Neuronal stem cell (in vitro differentiated cells): ENCODE measurements at regions not wholly inside any gene's neighbourhood (a gene's known extent, or its start where the extent isn't known, plus 50 kb on each side); places are given as distances from the start of the nearest gene placed in this dataset.

Experiments used
- DNase-seq: peaks from one replicate; pipeline ENCODE4 v3.0.0-alpha.2; 2013; ENCODE audit warnings: low spot score
- H2AFZ ChIP-seq: one replicate; pipeline ENCODE4 v1.6.1; 2013; ENCODE audit warnings: mild to moderate bottlenecking, low read length, inconsistent platforms
- H2AK5ac ChIP-seq: 2 replicates; pipeline ENCODE4 v1.6.1; 2013; ENCODE audit warnings: low read depth, mild to moderate bottlenecking, inconsistent platforms, low read length, moderate library complexity, mixed read lengths
- H2BK120ac ChIP-seq: 2 replicates; pipeline ENCODE4 v1.6.1; 2013; ENCODE audit warnings: low read depth, mild to moderate bottlenecking, inconsistent platforms, low read length, moderate library complexity, mixed read lengths
- H2BK12ac ChIP-seq: one replicate; pipeline ENCODE4 v1.6.1; 2013; ENCODE audit warnings: low read length, inconsistent platforms
- H2BK15ac ChIP-seq: 2 replicates; pipeline ENCODE4 v1.6.1; 2013; ENCODE audit warnings: mild to moderate bottlenecking, low read length, inconsistent platforms, mixed read lengths
- H2BK5ac ChIP-seq: one replicate; pipeline ENCODE4 v1.6.1; 2013; ENCODE audit warnings: inconsistent platforms, mild to moderate bottlenecking, low read length, moderate library complexity
- H3K14ac ChIP-seq: one replicate; pipeline ENCODE4 v1.6.1; 2013; ENCODE audit warnings: low read length, inconsistent platforms
- H3K18ac ChIP-seq: 2 replicates; pipeline ENCODE4 v1.6.1; 2013; ENCODE audit warnings: low read length, inconsistent platforms
- H3K23ac ChIP-seq: 2 replicates; pipeline ENCODE4 v1.6.1; 2013; ENCODE audit warnings: low read depth, mild to moderate bottlenecking, mixed read lengths, low read length, inconsistent platforms; ENCODE audit not compliant: poor library complexity
- H3K27ac ChIP-seq: replicated peaks from 3 replicates; pipeline ENCODE4 v1.5.1; 2013; ENCODE audit warnings: low read length, inconsistent platforms
- H3K27me3 ChIP-seq, 3 experiments: 2 replicates each; pipeline ENCODE4 v1.6.1; 2013; ENCODE audit warnings: low read length in 3 of 3, mild to moderate bottlenecking in 2 of 3, inconsistent platforms in 1 of 3, low read depth in 1 of 3, mixed read lengths in 1 of 3, moderate library complexity in 1 of 3; ENCODE audit not compliant: control insufficient read depth in 3 of 3, insufficient read depth in 3 of 3
- H3K36me3 ChIP-seq, 2 donors: replicated peaks in 1 of 2; 2 replicates each; pipeline ENCODE4 v1.6.1; 2013; ENCODE audit warnings: low read length in 2 of 2; ENCODE audit not compliant: control insufficient read depth in 2 of 2, insufficient read depth in 2 of 2
- H3K4ac ChIP-seq: 2 replicates; pipeline ENCODE4 v1.6.1; 2013; ENCODE audit warnings: inconsistent platforms, mild to moderate bottlenecking, low read length, moderate library complexity
- H3K4me1 ChIP-seq, 2 donors: 1 replicate in 1 of 2; 2 replicates in 1 of 2; pipeline ENCODE4 v1.6.1; 2013; ENCODE audit warnings: low read length in 2 of 2, low read depth in 1 of 2; ENCODE audit not compliant: control insufficient read depth in 2 of 2, insufficient read depth in 1 of 2
- H3K4me2 ChIP-seq: one replicate; pipeline ENCODE4 v1.6.1; 2013; ENCODE audit warnings: mild to moderate bottlenecking, low read length, inconsistent platforms; ENCODE audit not compliant: insufficient read depth, poor library complexity, severe bottlenecking
- H3K4me3 ChIP-seq, 2 donors: 2 replicates each; pipeline ENCODE4 v1.5.1; 2013; ENCODE audit warnings: low read length in 2 of 2, mild to moderate bottlenecking in 2 of 2, inconsistent platforms in 1 of 2, moderate library complexity in 1 of 2
- H3K79me1 ChIP-seq: one replicate; pipeline ENCODE4 v1.6.1; 2013; ENCODE audit warnings: low read depth, mild to moderate bottlenecking, inconsistent platforms, low read length, moderate library complexity
- H3K9ac ChIP-seq: one replicate; pipeline ENCODE4 v1.6.1; 2013; ENCODE audit warnings: mild to moderate bottlenecking, low read depth, low read length, inconsistent platforms; ENCODE audit not compliant: poor library complexity
- H3K9me3 ChIP-seq, 2 donors: replicated peaks in 1 of 2; 2 replicates each; pipeline versions ENCODE3 to v1.6.1; 2013; ENCODE audit warnings: low read length in 2 of 2, mild to moderate bottlenecking in 2 of 2, inconsistent platforms in 1 of 2, low read depth in 1 of 2, mixed read lengths in 1 of 2, moderate library complexity in 1 of 2; ENCODE audit not compliant: control insufficient read depth in 2 of 2, insufficient read depth in 1 of 2
- H4K8ac ChIP-seq: one replicate; pipeline ENCODE4 v1.6.1; 2013; ENCODE audit warnings: low read depth, mild to moderate bottlenecking, inconsistent platforms, low read length, moderate library complexity
- H4K91ac ChIP-seq: one replicate; pipeline ENCODE4 v1.6.1; 2013; ENCODE audit warnings: low read length, low read depth, mild to moderate bottlenecking, inconsistent platforms; ENCODE audit not compliant: poor library complexity
- WGBS, 2 donors: extraction: QIAGEN DNeasy Blood & Tissue Kit; methylation state at CpG; one replicate each; pipeline ENCODE4 v1.1.7; 2013; ENCODE audit warnings: missing lambda C conversion rate in 2 of 2, mixed read lengths in 1 of 2; ENCODE audit not compliant: insufficient read length in 2 of 2, insufficient replicate concordance in 1 of 2; ENCODE audit errors: extremely low coverage in 2 of 2; 5-methylcytosine and 5-hydroxymethylcytosine counted together

DNA sequence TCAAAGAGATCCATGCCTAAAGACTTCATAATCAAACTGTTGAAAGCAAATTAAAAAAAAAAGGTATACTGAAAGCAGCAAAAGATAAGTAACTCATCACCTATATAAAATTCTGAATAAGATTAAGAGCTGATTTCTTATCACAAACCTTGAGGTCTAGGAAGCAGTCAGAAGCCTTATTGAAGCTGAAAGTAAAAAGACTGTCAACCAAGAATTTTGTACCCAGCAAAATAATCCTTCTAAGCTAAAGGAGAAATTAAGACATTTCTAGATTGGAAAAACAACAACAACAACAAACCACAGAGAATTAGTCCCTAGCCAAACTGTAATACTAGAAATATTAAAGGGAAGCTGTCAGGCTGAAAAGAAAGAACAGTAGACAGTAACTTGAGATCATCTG lies 622.9 kb downstream of the PCDH7 start:
- no peak overlapping the region for H3K9ac ChIP-seq
- no peaks in the 10 kb centered on the region for H3K4me1 ChIP-seq
- H3K14ac ChIP-seq: no peak overlapping the region
- H4K8ac ChIP-seq: no peak overlapping the region
- H3K27me3 ChIP-seq: no peaks in the 10 kb centered on the region
- H2BK12ac ChIP-seq: no peak overlapping the region
- no peak overlapping the region for H2AFZ ChIP-seq
- no peak overlapping the region for H2BK5ac ChIP-seq
- no peaks in the 10 kb centered on the region for H3K79me1 ChIP-seq
- H2BK120ac ChIP-seq: no peak overlapping the region
- H3K4me3 ChIP-seq: no peak overlapping the region
- no peak overlapping the region for H2BK15ac ChIP-seq
- no peak overlapping the region for H3K23ac ChIP-seq
- no peak overlapping the region for H2AK5ac ChIP-seq
- H3K18ac ChIP-seq: no peak overlapping the region
- DNase-seq: peak; percentile 21
- H3K4me2 ChIP-seq: no peak overlapping the region
- H3K36me3 ChIP-seq: no peaks in the 10 kb centered on the region
- peaks cover 3 to 4% of the 10 kb centered on the region in 2 donors for H3K9me3 ChIP-seq
- H4K91ac ChIP-seq: no peak overlapping the region
- no peak overlapping the region for H3K4ac ChIP-seq
- H3K27ac ChIP-seq: no peak overlapping the region

DNA sequence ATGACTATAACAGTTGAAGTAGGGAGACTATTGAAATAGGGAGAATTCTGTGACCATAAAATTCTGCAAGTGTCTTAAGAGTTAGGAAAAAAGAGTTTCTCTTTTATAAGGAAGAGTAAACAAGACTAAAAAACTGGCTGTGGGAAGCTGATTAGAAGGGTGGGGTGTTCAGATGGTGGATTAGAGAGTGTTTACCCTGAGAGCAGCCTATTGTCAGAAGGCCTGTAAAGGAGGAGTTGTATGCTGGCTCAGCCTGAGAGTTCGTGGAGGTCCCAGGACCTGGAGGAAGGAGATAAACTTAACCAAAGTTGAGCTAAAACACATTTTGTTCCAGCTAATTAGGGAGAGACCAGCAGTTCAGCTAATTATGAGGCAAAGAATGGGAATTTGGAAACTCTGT lies 629.7 kb downstream of the PCDH7 start:
- Histone ChIP-seq H4K91ac (no peak overlapping the region), H3K4me3 (no peak overlapping the region), H3K27ac (no peak overlapping the region), H3K23ac (no peak overlapping the region), H2BK12ac (no peak overlapping the region), H2BK15ac (no peak overlapping the region), H2BK120ac (no peak overlapping the region), H3K4me1 (no peaks in the 10 kb centered on the region), H2AFZ (peak overlapping the region; percentile 27), H3K4ac (no peak overlapping the region), H3K9ac (no peak overlapping the region), H3K4me2 (no peak overlapping the region), H3K36me3 (no peaks in the 10 kb centered on the region), H3K79me1 (no peaks in the 10 kb centered on the region), H2BK5ac (no peak overlapping the region), H3K9me3 (no peaks in the 10 kb centered on the region), H3K14ac (no peak overlapping the region), H3K18ac (no peak overlapping the region), H3K27me3 (no peaks in the 10 kb centered on the region), H4K8ac (no peak overlapping the region), H2AK5ac (no peak overlapping the region)
- DNase-seq: peak; percentile 21
- WGBS, 2 donors: no CpG with 5 or more reads among the region's 1 CpG

DNA sequence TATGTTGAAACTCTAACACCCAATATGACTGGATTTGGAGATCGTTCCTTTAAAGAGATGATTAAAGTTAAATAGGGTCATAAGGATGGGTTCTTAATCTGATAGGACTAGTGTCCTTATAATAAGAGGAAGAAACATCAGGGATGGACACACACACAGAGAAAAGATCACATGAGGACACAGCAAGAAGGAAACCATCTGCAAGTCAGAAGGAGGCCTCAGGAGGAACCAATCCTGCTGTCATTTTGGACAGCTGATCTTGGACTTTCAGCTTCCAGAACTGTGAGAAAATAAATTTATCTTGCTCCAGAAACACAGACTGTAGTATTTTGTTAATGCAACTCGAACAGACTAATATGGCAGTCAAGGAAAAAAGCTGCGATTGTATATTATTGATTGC lies 631.5 kb downstream of the PCDH7 start:
- Histone ChIP-seq H3K27me3 (no peaks in the 10 kb centered on the region), H3K4me3 (no peak overlapping the region), H2BK120ac (no peak overlapping the region), H3K4me1 (no peaks in the 10 kb centered on the region), H3K4me2 (no peak overlapping the region), H3K23ac (no peak overlapping the region), H2BK5ac (no peak overlapping the region), H2BK15ac (no peak overlapping the region), H3K79me1 (no peaks in the 10 kb centered on the region), H3K4ac (no peak overlapping the region), H4K91ac (no peak overlapping the region), H4K8ac (no peak overlapping the region), H3K9me3 (no peaks in the 10 kb centered on the region), H2AFZ (peak overlapping the region; percentile 40), H3K27ac (no peak overlapping the region), H3K9ac (no peak overlapping the region), H2BK12ac (no peak overlapping the region), H3K18ac (no peak overlapping the region), H2AK5ac (no peak overlapping the region), H3K36me3 (no peaks in the 10 kb centered on the region), H3K14ac (no peak overlapping the region)
- no peak for DNase-seq
- no CpG with 5 or more reads among the region's 3 CpGs for WGBS, 2 donors

DNA sequence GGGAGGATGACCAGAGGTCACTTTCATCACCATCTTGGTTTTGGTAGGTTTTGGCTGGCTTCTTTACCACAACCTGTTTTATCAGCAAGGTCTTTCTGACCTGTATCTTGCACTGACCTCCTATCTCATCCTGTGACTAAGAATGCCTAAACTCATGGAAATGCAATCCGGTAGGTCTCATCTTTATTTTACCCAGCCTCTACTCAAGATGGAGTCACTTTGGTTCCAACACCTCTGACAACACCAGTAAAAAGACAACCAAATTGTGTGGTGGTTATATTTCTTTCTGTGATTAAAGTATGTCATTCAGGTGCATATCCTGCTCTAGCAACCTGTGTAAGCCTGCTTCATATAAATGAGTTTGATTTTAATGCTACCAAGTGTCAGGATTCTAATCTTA lies 636.7 kb downstream of the PCDH7 start:
- H4K91ac ChIP-seq: no peak overlapping the region
- no peak overlapping the region for H3K4me3 ChIP-seq
- no peak overlapping the region for H4K8ac ChIP-seq
- H2BK120ac ChIP-seq: no peak overlapping the region
- H2BK5ac ChIP-seq: no peak overlapping the region
- H2BK12ac ChIP-seq: no peak overlapping the region
- H3K79me1 ChIP-seq: no peaks in the 10 kb centered on the region
- H3K4ac ChIP-seq: no peak overlapping the region
- no peak for DNase-seq
- no peaks in the 10 kb centered on the region for H3K9me3 ChIP-seq
- H3K36me3 ChIP-seq: no peaks in the 10 kb centered on the region
- H3K27ac ChIP-seq: no peak overlapping the region
- H2AK5ac ChIP-seq: no peak overlapping the region
- H3K14ac ChIP-seq: no peak overlapping the region
- no peak overlapping the region for H3K9ac ChIP-seq
- no CpG with 5 or more reads among the region's 1 CpG for WGBS, 2 donors
- H3K27me3 ChIP-seq: no peaks in the 10 kb centered on the region
- H3K18ac ChIP-seq: no peak overlapping the region
- no peak overlapping the region for H3K23ac ChIP-seq
- H3K4me2 ChIP-seq: no peak overlapping the region
- H2BK15ac ChIP-seq: no peak overlapping the region
- no peak overlapping the region for H2AFZ ChIP-seq
- H3K4me1 ChIP-seq: no peaks in the 10 kb centered on the region
